Mesenchymal stem cell (in vitro differentiated cells and primary cell): ENCODE measurements at regions not wholly inside any gene's neighbourhood (a gene's known extent, or its start where the extent isn't known, plus 50 kb on each side); places are given as distances from the start of the nearest gene placed in this dataset.
A peak's percentile ranks its signal among the peaks of the same experiment; 100 is the strongest.

Source experiments
- DNase-seq: peaks from one replicate; pipeline ENCODE4 v3.0.0-alpha.2; 2013
- H2AFZ ChIP-seq: one replicate; pipeline ENCODE4 v1.6.1; 2013; ENCODE audit warnings: low read depth, mild to moderate bottlenecking, control low read depth, inconsistent platforms, low read length, moderate library complexity
- H2AK5ac ChIP-seq: 2 replicates; pipeline ENCODE4 v1.6.1; 2013; ENCODE audit warnings: low read length, moderate library complexity, mild to moderate bottlenecking, inconsistent platforms; ENCODE audit not compliant: severe bottlenecking
- H2BK120ac ChIP-seq: one replicate; pipeline ENCODE4 v1.6.1; 2013; ENCODE audit warnings: low read depth, mild to moderate bottlenecking, inconsistent platforms, low read length, moderate library complexity
- H2BK12ac ChIP-seq, 2 experiments: one replicate each; pipeline ENCODE4 v1.6.1; 2013; ENCODE audit warnings: inconsistent platforms in 2 of 2, low read length in 2 of 2, mild to moderate bottlenecking in 2 of 2, moderate library complexity in 2 of 2, control low read depth in 1 of 2
- H2BK15ac ChIP-seq: one replicate; pipeline ENCODE4 v1.6.1; 2013; ENCODE audit warnings: mild to moderate bottlenecking, low read depth, inconsistent platforms; ENCODE audit not compliant: poor library complexity, severe bottlenecking
- H2BK5ac ChIP-seq: 2 replicates; pipeline ENCODE4 v1.6.1; 2013; ENCODE audit warnings: low read depth, mild to moderate bottlenecking, low read length, control low read depth, inconsistent platforms; ENCODE audit not compliant: poor library complexity, severe bottlenecking
- H3K14ac ChIP-seq, 2 experiments: one replicate each; pipeline ENCODE4 v1.6.1; 2013; ENCODE audit warnings: inconsistent platforms in 2 of 2, low read length in 2 of 2, control low read depth in 1 of 2, mild to moderate bottlenecking in 1 of 2, moderate library complexity in 1 of 2
- H3K18ac ChIP-seq, 2 experiments: one replicate each; pipeline ENCODE4 v1.6.1; 2013; ENCODE audit warnings: inconsistent platforms in 2 of 2, low read length in 2 of 2, control low read depth in 1 of 2, low read depth in 1 of 2, mild to moderate bottlenecking in 1 of 2
- H3K23ac ChIP-seq, 2 experiments: one replicate each; pipeline ENCODE4 v1.6.1; 2013; ENCODE audit warnings: inconsistent platforms in 2 of 2, low read length in 2 of 2, mild to moderate bottlenecking in 2 of 2, moderate library complexity in 2 of 2, control low read depth in 1 of 2
- H3K27ac ChIP-seq: 2 replicates; pipeline ENCODE4 v1.5.1; 2013; ENCODE audit warnings: mild to moderate bottlenecking, moderate library complexity, low read length, control low read depth, inconsistent platforms; ENCODE audit not compliant: poor library complexity, severe bottlenecking
- H3K27me3 ChIP-seq, 2 experiments: 2 replicates each; pipeline versions ENCODE4 v1.6.1 to v1.7.0; 2013; ENCODE audit warnings: low read length in 2 of 2, mild to moderate bottlenecking in 2 of 2, moderate library complexity in 2 of 2, control low read depth in 1 of 2, inconsistent platforms in 1 of 2; ENCODE audit not compliant: control insufficient read depth in 1 of 2, insufficient read depth in 1 of 2
- H3K36me3 ChIP-seq, 2 experiments: 2 replicates each; pipeline versions ENCODE4 v1.6.1 to v1.7.0; 2013; ENCODE audit warnings: low read length in 2 of 2, control low read depth in 1 of 2, inconsistent platforms in 1 of 2, low read depth in 1 of 2, mild to moderate bottlenecking in 1 of 2; ENCODE audit not compliant: insufficient read depth in 2 of 2, control insufficient read depth in 1 of 2
- H3K4ac ChIP-seq, 2 experiments: one replicate each; pipeline ENCODE4 v1.6.1; 2013; ENCODE audit warnings: inconsistent platforms in 2 of 2, low read length in 2 of 2, mild to moderate bottlenecking in 2 of 2, moderate library complexity in 2 of 2, control low read depth in 1 of 2, low read depth in 1 of 2
- H3K4me1 ChIP-seq: 2 replicates; pipeline ENCODE4 v1.6.1; 2013; ENCODE audit warnings: low read depth, low read length, control low read depth; ENCODE audit not compliant: control insufficient read depth, insufficient read depth
- H3K4me2 ChIP-seq: 2 replicates; pipeline ENCODE4 v1.6.1; 2013; ENCODE audit warnings: low read length, mild to moderate bottlenecking, inconsistent platforms; ENCODE audit not compliant: poor library complexity, severe bottlenecking
- H3K4me3 ChIP-seq, 2 experiments: 2 replicates each; pipeline versions ENCODE4 v1.5.1 to v1.7.0; 2013; ENCODE audit warnings: low read length in 2 of 2, mild to moderate bottlenecking in 2 of 2, control low read depth in 1 of 2, low read depth in 1 of 2; ENCODE audit not compliant: insufficient read depth in 1 of 2
- H3K79me1 ChIP-seq: replicated peaks from 2 replicates; pipeline ENCODE4 v1.6.1; 2013; ENCODE audit warnings: mild to moderate bottlenecking, control low read depth, low read length, inconsistent platforms; ENCODE audit not compliant: poor library complexity, severe bottlenecking
- H3K9ac ChIP-seq: 2 replicates; pipeline ENCODE4 v1.7.0; 2013; ENCODE audit warnings: mild to moderate bottlenecking, low read length, moderate library complexity
- H3K9me3 ChIP-seq: 2 replicates; pipeline ENCODE4 v1.7.0; 2013; ENCODE audit warnings: mild to moderate bottlenecking, low read length; ENCODE audit not compliant: control insufficient read depth
- H4K8ac ChIP-seq: one replicate; pipeline ENCODE4 v1.6.1; 2013; ENCODE audit warnings: inconsistent platforms, mild to moderate bottlenecking, low read length, moderate library complexity
- H4K91ac ChIP-seq: one replicate; pipeline ENCODE4 v1.6.1; 2013; ENCODE audit warnings: mild to moderate bottlenecking, low read length, inconsistent platforms
- WGBS: methylation state at CpG from one replicate; pipeline ENCODE4 v1.1.7; 2013; ENCODE audit warnings: mixed read lengths; 5-methylcytosine and 5-hydroxymethylcytosine counted together

DNA sequence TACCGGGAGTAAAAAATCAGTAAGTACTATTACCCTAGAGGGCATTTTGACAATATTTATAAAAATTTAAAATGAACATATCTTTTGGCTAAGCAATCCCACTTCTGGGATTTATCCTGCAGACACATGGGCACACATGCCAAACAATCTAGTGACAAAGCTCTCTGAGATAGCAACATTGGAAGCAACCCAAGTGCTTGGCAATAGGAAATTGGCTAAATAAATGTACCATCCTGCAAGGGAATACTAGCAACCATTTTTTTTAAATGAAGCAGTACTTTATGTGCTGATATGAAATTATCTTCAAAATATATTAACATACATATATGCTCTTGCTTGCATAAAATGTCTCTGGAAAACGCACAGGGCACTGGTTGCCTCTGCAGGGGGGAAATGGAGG is 133.8 kb downstream of the SNX5 start:
- Histone ChIP-seq H3K4ac (no peak overlapping the region), H3K79me1 (no peaks in the 10 kb centered on the region), H3K4me3 (peak overlapping the region in 1 of 2 experiments; percentile 69), H2BK120ac (no peak overlapping the region), H2AFZ (no peak overlapping the region), H3K18ac (no peak overlapping the region), H3K14ac (no peak overlapping the region), H2BK12ac (no peak overlapping the region), H3K36me3 (no peaks in the 10 kb centered on the region), H3K23ac (no peak overlapping the region), H3K9ac (peak overlapping the region; percentile 87), H3K4me1 (peaks cover 7% of the 10 kb centered on the region), H2BK15ac (no peak overlapping the region), H3K27ac (no peak overlapping the region), H3K27me3 (no peaks in the 10 kb centered on the region), H2BK5ac (no peak overlapping the region), H4K8ac (no peak overlapping the region), H3K9me3 (no peaks in the 10 kb centered on the region), H2AK5ac (no peak overlapping the region), H4K91ac (no peak overlapping the region), H3K4me2 (no peak overlapping the region)
- no peak for DNase-seq
- WGBS = no CpG with 5 or more reads among the region's 2 CpGs

DNA sequence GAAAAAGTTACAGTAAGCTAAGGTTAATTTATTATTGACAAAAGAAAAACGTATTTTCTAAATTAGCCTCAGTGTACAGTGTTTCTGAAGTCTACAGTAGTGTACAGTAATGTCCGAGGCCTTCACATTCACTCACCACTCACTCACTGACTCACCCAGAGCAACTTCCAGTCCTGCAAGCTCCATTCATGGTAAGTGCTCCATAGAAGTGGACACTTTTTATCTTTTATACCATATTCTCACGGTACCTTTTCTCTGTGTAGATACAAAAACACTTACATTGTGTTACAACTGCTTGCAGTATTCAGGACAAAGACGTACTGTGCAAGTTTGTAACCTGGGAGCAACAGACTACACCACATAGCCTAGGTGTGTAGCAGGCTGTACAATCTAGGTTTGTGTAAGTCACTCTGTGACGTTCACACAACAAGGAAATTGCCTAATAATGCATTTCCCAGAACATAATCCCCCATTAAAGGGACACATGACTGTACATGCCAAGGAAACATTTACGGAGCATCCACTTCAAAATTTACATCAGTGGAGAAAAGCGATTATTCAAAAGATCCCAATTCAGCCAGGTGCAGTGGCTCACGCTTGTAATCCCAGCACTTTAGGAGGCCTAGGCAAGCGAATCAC is 133.4 kb downstream of the BANF2 start:
- Histone ChIP-seq H3K23ac (no peak overlapping the region), H3K36me3 (no peaks in the 10 kb centered on the region), H3K27ac (no peak overlapping the region), H2AFZ (no peak overlapping the region), H2BK5ac (no peak overlapping the region), H3K4ac (no peak overlapping the region), H3K4me1 (peaks cover 7% of the 10 kb centered on the region), H3K4me2 (no peak overlapping the region), H2AK5ac (no peak overlapping the region), H3K27me3 (no peaks in the 10 kb centered on the region), H2BK12ac (no peak overlapping the region), H2BK120ac (no peak overlapping the region), H2BK15ac (no peak overlapping the region), H4K91ac (no peak overlapping the region), H3K9ac (no peak overlapping the region), H3K4me3 (no peak overlapping the region), H4K8ac (no peak overlapping the region), H3K79me1 (no peaks in the 10 kb centered on the region), H3K9me3 (no peaks in the 10 kb centered on the region), H3K14ac (no peak overlapping the region), H3K18ac (no peak overlapping the region)
- 75% methylated on average over 8 of the region's 9 CpGs for WGBS
- DNase-seq = peak; percentile 70

- no peak overlapping the region for H3K9ac ChIP-seq
- H3K27ac ChIP-seq = no peak overlapping the region
- H3K14ac ChIP-seq = no peak overlapping the region
- no peak overlapping the region for H3K4me3 ChIP-seq
- H2BK15ac ChIP-seq = no peak overlapping the region
- no peak for DNase-seq
- no peak overlapping the region for H3K4me2 ChIP-seq
- no peak overlapping the region for H2BK120ac ChIP-seq
- no peak overlapping the region for H4K8ac ChIP-seq
- H3K79me1 ChIP-seq = no peaks in the 10 kb centered on the region
- no peaks in the 10 kb centered on the region for H3K27me3 ChIP-seq
- H3K36me3 ChIP-seq = no peaks in the 10 kb centered on the region
- H2BK5ac ChIP-seq = no peak overlapping the region
- H3K18ac ChIP-seq = no peak overlapping the region
- no peaks in the 10 kb centered on the region for H3K9me3 ChIP-seq
- H3K23ac ChIP-seq = no peak overlapping the region
- no peak overlapping the region for H3K4ac ChIP-seq
- no peak overlapping the region for H2AFZ ChIP-seq
- H2BK12ac ChIP-seq = no peak overlapping the region
- H3K4me1 ChIP-seq = peaks cover 7% of the 10 kb centered on the region
- 88% methylated on average over 5 of the region's 9 CpGs for WGBS
- H2AK5ac ChIP-seq = no peak overlapping the region
- no peak overlapping the region for H4K91ac ChIP-seq
Observed at GRCh38 chr20:17832236-17832915, 132.6 kb downstream of the BANF2 start.

GRCh38 chr20:17828598-17829144 is 128.9 kb downstream of the BANF2 start:
- Histone ChIP-seq H3K18ac (no peak overlapping the region), H3K4me3 (no peak overlapping the region), H2AK5ac (no peak overlapping the region), H3K4ac (no peak overlapping the region), H4K8ac (no peak overlapping the region), H3K27me3 (no peaks in the 10 kb centered on the region), H2AFZ (no peak overlapping the region), H2BK120ac (no peak overlapping the region), H3K27ac (no peak overlapping the region), H3K9ac (no peak overlapping the region), H3K36me3 (no peaks in the 10 kb centered on the region), H3K9me3 (no peaks in the 10 kb centered on the region), H4K91ac (no peak overlapping the region), H3K79me1 (no peaks in the 10 kb centered on the region), H2BK15ac (no peak overlapping the region), H3K23ac (no peak overlapping the region), H2BK12ac (no peak overlapping the region), H3K14ac (no peak overlapping the region), H3K4me2 (no peak overlapping the region), H3K4me1 (peaks cover 4% of the 10 kb centered on the region), H2BK5ac (no peak overlapping the region)
- 85% methylated on average over 4 of the region's 6 CpGs for WGBS
- no peak for DNase-seq
